ENCODE measurements at regions not wholly inside any gene's neighbourhood (a gene's known extent, or its start where the extent isn't known, plus 50 kb on each side); places are given as distances from the start of the nearest gene placed in this dataset.

GRCh38 chr5:110218981-110219380, 507.5 kb downstream of the TMEM232 start:
- DNase-seq (ENCODE audit: low read depth in 2 of 3, low spot score in 1 of 3) = no peak

DNA sequence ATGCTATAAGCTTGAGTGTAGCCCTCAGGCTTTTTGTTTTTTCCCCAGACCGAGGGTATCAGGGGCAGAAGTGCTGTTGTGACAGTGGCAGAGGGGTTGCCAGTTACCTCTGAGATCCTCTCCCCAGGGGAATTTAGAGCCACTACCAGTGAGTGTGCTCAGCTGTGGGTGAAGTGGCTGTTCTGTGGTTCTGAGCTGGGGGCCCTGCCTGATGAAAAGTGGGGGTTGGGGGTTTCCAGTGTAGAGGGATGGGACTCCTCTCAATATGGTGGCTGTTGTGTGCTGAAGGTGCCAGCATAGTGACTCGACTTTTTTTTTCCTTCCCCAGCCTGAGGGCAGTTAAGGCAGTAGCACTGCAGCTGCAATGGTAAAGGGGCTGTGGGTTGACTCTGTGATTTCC, 506.7 kb downstream of the TMEM232 start:
- DNase-seq (ENCODE audit: low read depth in 2 of 3, low spot score in 1 of 3) = no peak

DNA sequence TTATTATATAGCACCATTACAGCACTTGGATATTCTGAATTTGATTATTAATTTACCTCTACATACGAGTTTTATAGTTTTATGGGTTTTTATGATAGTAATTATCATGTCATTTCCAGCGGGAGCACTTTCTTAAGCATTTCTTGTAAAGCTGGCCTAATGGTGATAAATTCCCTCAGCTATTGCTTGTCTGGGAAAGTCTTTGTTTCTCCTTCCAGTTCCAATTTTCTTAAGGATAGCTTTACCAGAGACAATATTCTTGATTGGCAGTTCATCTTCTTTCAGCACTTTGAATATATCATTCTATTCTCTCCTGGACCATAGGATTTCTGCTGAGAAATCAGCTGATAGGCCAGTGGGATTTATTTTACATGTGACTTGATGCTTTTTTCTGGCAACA, 505.4 kb downstream of the TMEM232 start:
- DNase-seq (ENCODE audit: low read depth in 2 of 3, low spot score in 1 of 3) = no peak

- DNase-seq (ENCODE audit: low read depth in 2 of 3, low spot score in 1 of 3) = no peak
Observed at GRCh38 chr5:110224050-110224449, 502.4 kb downstream of the TMEM232 start.

DNA sequence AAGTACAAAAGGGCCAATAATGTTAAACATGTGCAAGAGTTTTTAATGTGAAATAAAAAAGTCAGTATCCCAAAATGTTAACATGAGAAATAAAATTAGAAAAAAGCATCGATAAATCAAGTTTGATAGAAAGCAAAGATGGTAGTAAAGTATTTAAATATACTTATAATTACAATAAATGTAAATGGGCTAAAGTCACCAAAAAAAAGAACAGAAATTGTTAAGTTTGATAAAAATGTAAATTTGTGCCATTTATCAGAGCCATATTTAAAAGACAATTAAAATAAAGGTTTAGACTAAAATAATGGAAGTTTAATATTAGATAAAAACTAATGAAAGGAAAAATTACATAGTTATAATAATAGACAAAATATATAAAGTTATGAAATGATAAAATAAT, 500.5 kb downstream of the TMEM232 start:
- DNase-seq (ENCODE audit: low read depth in 2 of 3, low spot score in 1 of 3) = no peak

- DNase-seq (ENCODE audit: low read depth in 2 of 3, low spot score in 1 of 3) = no peak
Observed at GRCh38 chr5:110239786-110240185, 486.7 kb downstream of the TMEM232 start.

DNA sequence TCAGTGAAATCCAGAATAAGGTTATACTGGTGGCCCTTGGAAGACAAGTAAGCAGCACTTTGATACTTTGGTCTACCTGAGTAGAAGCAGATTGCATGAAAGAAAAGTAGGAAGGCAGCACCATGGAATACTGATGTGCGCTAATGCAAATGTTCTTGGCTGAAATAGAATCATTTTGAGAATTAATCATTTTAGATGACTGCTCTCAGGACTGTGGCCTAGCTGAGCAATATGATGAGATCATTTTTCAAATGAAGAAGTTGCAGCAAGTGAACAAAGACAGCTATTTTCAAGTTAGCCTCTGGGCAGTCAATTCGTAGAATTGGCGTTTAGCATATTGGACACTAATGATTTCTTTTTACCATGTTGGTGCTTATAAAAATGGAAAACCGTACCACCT, 483.5 kb downstream of the TMEM232 start:
- no peak for DNase-seq (ENCODE audit: low read depth in 2 of 3, low spot score in 1 of 3)

DNA sequence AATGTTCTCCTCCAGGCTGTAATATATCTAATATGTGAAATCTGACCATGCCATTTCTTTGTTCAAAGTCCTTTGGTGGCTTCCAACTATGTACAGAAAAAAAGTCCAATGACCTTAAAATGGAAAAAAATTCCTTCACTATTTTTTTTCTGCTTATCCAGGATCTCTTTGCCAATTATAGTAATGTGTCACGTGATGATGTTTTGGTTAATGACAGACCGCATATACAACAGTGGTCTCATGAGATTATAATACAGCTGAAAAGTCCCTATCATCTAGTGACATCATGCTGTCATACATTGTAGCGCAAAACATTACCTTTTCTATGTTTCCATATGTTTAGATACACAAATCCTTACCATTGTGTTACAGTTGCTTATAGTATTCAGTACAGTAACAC, 477.6 kb downstream of the TMEM232 start:
- no peak for DNase-seq (ENCODE audit: low read depth in 2 of 3, low spot score in 1 of 3)

- no peak for DNase-seq (ENCODE audit: low read depth in 2 of 3, low spot score in 1 of 3)
Observed at GRCh38 chr5:110250355-110250754, 476.1 kb downstream of the TMEM232 start.

- no peak for DNase-seq (ENCODE audit: low read depth in 2 of 3, low spot score in 1 of 3)
Observed at GRCh38 chr5:110250755-110251154, 475.7 kb downstream of the TMEM232 start.

DNA sequence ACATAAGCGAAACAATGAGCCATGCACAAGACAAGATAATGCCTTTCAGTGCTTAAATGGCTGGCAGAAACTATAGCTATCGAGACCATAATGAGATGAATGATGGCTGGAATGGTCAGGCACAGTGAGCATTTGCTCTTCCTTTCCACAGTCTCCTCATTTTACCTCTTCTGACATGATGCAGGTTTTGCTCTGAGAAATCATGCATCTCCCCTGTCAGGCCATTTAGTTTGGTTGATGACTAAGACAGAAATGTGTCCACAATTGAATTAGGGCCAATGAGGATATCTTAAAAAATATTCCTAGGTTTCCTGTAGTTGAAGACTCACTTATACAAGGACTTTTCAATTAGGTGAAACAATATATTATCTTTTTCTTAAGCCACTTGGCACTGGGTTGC, 475.1 kb downstream of the TMEM232 start:
- no peak for DNase-seq (ENCODE audit: low read depth in 2 of 3, low spot score in 1 of 3)

DNA sequence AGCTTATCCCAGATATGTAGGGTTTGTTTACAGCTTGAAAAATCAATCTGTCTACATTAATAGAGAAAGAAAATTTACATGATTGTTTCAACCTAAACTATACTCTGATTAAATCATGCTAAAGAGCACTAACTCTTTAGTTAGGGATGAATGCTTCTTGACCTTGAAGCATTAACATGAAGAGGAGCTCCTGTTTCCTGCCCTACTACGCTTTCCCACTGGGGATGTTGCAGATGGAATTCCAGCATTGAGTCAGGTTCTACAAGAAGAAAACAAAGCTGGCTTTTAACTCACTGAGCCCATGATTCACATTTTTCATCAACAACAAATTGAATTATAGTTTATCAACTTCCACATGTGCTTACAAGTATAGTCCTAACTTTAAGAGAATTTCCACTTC, 471.3 kb downstream of the TMEM232 start:
- no peak for DNase-seq (ENCODE audit: low read depth in 2 of 3, low spot score in 1 of 3)

- no peak for DNase-seq (ENCODE audit: low read depth in 2 of 3, low spot score in 1 of 3)
Observed at GRCh38 chr5:110256298-110256697, 470.2 kb downstream of the TMEM232 start.

GRCh38 chr5:110257971-110258370, 468.5 kb downstream of the TMEM232 start:
- DNase-seq (ENCODE audit: low read depth in 2 of 3, low spot score in 1 of 3) = no peak

GRCh38 chr5:110258460-110259216, 467.8 kb downstream of the TMEM232 start:
- no peak for DNase-seq (ENCODE audit: low read depth in 2 of 3, low spot score in 1 of 3)

DNA sequence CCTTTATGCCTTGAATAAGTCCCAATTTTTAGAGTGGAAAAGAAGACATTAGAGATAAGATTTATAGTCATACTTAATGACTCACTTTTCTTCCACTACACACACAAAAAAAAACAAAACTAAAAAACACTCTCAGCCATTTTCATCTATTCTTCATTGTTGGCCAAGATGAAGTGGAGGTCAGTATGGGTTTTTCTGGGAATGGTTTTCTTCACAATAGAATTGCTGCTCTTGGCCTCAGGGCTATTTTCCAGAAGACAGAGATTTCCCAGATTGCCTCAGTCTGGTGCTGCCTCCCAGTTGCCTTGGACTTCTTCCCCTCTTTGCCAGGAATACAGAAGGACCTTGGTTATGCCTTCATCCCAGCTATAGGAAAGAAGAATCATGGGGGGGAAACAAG, 463.7 kb downstream of the TMEM232 start:
- no peak for DNase-seq (ENCODE audit: low read depth in 2 of 3, low spot score in 1 of 3)

- no peak for DNase-seq (ENCODE audit: low read depth in 2 of 3, low spot score in 1 of 3)
Observed at GRCh38 chr5:110264661-110265060, 461.8 kb downstream of the TMEM232 start.

GRCh38 chr5:110265162-110265561, 461.3 kb downstream of the TMEM232 start:
- no peak for DNase-seq (ENCODE audit: low read depth in 2 of 3, low spot score in 1 of 3)

DNA sequence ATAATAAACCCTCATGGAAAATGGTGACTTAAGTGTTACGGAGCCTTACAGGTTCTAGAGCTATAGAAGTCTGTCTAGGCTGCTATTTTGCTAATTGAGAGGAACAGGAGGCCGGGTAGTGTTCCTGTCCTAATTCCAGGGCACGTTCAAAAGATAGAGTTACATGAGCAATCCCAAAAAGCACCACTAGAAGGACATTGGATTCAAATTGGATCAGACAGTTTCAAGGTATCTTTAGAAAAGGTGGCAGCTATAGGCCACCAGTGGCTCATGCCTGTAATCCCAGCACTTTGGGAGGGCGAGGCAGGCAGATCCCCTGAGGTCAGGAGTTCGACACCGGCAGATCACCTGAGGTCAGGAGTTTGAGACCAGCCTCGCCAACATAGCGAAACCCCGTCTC, 458.8 kb downstream of the TMEM232 start:
- DNase-seq (ENCODE audit: low read depth in 2 of 3, low spot score in 1 of 3) = no peak

GRCh38 chr5:110268283-110268682, 458.2 kb downstream of the TMEM232 start:
- no peak for DNase-seq (ENCODE audit: low read depth in 2 of 3, low spot score in 1 of 3)

GRCh38 chr5:110268985-110269384, 457.5 kb downstream of the TMEM232 start:
- DNase-seq (ENCODE audit: low read depth in 2 of 3, low spot score in 1 of 3) = no peak

DNA sequence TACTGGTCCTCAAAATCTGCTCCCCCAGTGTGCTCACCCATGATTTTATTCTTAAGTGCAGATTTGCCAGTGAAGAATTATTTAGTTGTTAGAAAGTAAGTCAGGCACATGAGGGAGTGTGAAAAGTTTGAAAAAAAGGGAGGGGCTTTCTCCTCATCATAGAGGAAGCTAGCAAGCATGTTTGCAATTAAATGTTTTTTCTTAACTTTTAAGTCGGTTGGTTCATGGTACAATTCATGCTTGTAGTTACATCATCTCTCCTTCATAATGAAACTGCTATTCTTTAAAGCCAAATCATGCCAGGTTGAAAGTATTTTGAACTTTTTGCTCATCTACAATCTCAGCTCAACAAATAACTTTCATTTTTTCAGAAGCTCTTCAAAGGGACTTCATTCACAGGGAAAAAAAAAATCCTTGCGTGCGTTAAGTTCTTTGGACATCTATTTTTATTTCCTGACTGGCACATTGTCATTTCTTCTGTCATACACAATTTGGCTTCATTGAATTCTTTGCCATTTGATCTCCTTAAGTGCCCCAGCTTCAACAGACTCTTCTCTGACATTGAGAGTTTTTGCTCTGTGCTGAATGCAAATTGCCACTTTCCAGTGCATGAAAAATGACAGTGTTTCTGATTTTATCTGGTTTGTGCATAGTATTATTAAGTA, 456.9 kb downstream of the TMEM232 start:
- no peak for DNase-seq (ENCODE audit: low read depth in 2 of 3, low spot score in 1 of 3)

- no peak for DNase-seq (ENCODE audit: low read depth in 2 of 3, low spot score in 1 of 3)
Observed at GRCh38 chr5:110275878-110276277, 450.6 kb downstream of the TMEM232 start.

Data from stimulated activated CD4-positive, alpha-beta T cell treated with anti-CD3 and anti-CD28 coated beads, Interleukin-12 subunit alpha, Interleukin-12 subunit beta, amount 100 ng/mL, for 48 hours (primary cell).